GM21423 (cell line): ENCODE measurements at regions not wholly inside any gene's neighbourhood (a gene's known extent, or its start where the extent isn't known, plus 50 kb on each side); places are given as distances from the start of the nearest gene placed in this dataset.

Experiments used
- ATAC-seq: cut with Tn5 transposase; IDR thresholded peaks from one replicate; pipeline ENCODE4 v1.9.1; 2021; ENCODE audit warnings: mild to moderate bottlenecking, moderate library complexity; ENCODE audit not compliant: unreplicated experiment

DNA sequence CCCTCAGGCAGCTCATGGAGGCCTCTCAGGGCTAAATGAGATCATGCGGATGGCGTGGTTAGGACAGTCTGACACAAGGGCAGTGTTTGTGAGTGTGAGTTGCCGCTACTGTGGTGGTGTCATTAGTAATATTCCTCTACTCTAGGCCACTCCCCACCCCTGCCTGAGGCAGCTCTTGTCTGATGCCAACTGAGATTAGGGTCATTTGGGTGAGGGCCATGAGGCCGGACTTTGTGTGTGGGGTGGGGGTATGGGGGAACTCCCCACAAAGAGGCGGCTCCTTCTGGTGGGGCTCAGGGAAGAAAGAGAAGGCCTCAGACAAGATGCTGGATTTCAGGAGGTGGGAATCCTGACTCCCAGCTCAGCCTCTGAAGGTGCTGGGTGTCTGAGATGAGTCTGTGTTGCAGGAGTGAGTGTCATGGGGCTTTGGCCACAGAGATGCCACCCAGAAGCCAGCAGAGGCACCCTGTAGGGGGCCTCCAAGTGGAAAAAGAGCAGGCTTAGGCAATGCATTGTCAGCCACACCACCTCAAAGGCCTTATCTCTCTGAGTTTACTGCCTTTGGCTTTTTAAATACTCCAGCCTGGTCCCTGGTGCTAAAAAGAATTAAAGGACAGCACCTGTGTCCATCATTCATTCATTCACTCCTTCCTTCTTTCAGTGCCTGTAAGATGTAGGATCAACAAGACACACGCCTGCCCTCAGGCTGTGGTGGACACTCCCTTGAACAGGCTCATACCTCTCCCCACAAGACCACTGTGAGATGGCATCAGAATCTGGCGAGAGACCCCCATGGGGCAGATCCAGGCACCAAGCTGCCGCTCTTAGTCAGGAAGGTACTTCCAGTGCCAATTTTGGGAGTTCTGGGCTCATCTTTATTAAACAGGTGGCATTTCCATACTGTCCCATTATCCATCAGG lies 175.2 kb downstream of the MRPL14 start:
- no peak for ATAC-seq

DNA sequence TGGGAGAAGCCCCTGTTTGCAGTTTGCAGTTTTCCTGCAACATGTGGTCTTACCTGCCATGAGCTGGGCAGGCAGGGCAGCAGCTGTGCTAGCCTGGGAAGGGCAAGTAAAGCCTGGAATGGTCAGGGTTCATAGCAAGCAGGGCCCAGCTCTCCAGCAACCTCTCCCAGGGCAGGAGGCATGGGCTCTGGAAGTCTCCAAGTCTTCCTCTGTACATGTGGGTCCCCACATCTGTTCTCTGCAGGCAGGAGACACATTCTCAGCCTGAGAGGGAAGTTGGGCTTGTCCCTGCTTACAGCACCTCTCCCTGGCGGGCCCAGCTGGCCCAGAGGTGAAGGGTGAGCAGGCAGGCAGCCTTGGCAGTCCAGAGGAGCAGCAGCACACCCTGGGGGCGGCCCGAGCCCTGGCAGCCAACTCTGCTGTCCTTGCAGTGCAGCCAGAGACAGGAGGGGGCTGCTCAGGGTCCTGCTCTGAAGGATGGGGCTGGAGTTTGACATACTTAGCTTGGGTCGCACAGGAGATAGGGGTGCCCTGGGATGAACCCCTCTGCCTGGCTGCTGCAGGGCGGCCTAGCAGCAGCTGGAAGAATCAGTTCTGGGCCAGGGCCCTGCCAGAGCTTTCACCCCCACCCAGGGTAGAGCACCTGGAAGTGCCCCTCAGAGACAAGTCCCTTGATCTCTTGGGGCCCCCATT lies 176.0 kb downstream of the MRPL14 start:
- ATAC-seq: no peak

DNA sequence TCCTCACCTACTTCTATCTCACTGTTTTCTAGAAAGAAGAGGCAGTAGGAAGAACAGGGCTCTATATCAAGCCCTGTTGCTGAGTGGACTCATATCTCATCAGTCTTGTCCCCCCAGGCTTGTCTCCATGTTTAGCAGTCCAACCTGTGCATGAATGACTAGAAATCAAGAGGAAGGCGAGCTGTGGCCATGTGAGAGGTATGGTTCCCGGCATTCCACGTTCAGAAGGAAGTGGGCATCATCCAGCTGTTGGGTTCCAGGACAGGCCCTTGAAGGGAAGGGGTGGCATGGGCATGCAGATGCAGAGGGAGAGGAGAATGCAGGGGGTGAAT lies 176.6 kb downstream of the MRPL14 start:
- ATAC-seq: no peak

DNA sequence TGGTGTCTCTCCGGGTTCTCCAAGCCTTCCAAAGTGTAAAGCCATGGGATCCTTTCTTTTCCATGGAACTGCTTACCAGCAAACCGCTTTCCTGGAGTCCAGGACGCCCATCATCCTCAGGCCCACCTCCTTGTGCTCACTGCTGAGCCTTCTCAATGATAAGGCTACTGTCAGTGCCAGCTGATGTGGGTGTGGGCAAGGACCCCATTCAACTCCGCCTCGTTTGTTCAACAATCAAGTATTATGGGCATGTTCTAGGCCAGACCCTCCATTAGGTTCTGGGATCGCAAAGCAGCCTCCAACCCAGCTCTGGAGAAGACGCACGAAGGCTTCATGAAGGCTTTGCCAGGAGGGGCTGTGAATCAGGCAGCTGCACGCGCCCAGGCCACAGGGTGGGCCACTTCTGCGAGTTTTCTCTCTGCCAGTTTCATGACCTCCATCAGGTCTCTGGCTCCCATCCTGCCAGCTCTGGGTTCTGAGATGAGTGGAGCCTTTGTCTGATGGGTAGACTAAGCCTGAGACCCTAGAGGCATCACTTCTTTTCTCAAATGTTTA lies 177.1 kb downstream of the MRPL14 start:
- ATAC-seq: no peak

DNA sequence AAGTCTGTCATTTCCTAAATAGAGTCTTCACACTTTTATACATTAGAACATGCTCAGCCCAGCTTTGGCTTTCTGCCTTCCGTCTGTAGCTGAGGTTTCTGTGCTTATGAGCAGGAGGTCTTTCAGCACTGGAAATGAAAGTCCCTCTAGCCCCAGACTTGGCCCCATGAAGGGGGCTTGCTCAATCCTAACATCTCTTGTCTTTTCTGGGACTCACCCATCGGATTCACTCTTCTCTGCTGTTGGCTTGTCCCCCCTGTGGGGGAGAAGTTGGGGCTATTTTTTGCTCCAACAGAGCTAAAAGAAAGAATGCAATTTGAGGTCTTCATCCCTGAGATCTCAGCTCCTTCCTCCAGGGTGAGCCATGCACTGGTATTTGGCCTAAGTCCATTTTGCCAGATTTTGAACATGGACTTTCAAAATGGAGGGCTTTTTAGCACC lies 177.7 kb downstream of the MRPL14 start:
- no peak for ATAC-seq

DNA sequence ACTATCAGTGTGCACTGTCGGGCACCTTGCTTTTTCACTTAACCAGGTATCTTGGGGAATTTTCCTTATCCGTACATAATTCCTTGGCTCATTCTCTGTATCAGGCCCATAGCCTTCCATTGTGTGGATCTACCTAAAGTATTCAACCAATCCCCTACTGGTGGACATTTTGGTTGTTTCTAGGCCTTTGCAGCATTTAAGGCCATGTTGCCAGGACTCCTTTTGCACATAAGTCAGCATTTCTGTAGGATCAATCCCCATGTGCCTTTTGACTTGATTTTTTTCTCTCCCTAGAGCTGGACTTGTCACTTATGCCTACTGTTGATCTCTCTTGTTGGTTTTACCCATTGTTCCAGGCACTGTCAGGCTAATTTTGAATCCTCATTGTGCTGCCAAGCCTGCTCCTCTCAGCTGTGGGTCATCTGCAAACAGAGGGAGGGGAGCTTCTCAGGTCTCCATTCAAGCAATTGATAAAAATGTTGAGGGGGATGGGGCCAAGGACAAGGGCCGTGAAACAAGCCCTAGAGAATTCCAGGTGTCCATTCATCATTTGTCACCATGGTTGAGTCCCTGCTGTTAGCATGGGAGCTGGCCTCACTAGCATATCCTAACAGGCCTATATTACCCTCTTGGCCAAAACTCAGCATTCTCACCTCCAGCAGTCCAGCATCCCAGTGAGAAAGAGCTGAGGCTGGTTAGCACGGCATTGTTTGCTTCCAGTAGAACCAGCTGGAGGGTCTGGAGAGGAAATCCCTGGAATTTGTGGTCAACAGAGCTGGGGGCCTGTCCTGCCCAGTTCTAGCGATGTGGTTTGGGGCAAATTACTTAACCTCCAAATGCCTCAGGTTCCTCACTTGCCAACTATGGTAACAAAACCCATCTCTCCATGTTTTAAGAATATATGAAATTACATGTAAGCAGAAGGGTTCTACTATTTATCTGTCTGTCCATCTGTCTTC lies 178.4 kb downstream of the MRPL14 start:
- no peak for ATAC-seq

DNA sequence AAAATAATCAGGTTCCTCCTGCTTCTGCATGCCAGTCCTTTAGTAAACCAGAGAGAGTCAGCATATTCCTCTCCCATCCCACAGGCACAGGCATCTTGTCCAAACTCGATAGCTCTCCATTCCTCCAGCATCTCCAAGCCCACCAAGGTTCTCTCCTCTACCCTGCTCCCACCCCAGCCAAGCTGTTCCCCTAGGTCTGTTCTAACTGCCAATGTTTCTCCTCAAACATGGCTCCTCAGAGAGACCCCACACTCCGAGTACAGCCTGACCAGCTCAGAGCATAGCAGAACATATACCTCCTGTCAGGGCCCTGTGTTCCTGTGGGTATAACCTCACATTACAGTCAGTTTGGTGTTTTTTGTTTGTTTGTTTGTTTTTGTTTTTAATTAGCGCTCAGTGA lies 177.8 kb downstream of the VEGFA start:
- no peak for ATAC-seq

DNA sequence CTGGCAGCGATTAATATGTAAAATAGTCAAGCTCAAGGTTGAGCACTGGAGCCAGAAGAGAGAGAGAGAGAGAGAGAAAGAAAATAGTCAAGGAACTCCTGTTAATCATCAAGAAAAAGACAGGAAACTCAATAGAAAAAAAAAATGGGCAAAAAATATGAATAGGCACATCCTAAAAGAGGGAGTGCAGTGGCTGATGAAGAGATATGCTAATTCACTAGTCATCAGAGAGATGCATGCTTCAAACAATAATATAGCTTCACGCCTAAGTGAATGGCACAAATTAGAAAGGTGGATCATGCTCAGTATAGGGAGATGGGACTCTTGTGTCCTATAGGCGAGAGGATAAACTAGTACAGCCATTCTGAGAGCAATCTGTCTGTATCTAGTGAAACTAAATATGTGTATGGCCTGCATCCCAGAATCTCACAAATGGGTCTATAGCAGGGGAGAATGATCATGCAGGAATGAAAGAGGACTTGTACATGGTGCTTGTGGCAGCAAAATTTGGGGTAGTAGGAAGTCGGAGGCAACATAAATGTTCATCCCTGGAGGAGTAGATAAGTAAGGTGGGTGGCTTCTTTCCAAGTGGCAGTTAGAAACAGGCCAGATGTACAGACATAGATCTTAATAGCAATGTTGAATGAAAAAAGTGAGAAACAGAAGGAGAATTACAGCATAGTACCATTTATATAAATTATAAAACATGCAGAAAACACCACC lies 176.8 kb downstream of the VEGFA start:
- no peak for ATAC-seq

DNA sequence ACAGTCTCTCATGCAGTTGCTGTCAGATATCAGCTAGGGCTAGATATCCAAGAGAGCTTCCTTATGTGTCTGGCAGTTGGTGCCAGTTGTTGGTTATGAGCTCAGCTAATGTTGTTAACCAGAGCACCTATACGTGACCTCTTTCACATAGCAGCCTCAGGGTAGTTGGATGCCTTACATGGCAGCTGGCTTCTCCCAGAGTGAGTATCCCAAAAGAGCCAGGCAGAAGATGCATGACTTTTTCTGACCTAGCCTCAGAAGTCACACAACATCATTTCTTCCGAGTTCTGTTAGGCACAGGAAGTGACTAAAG lies 175.7 kb downstream of the VEGFA start:
- ATAC-seq: no peak

DNA sequence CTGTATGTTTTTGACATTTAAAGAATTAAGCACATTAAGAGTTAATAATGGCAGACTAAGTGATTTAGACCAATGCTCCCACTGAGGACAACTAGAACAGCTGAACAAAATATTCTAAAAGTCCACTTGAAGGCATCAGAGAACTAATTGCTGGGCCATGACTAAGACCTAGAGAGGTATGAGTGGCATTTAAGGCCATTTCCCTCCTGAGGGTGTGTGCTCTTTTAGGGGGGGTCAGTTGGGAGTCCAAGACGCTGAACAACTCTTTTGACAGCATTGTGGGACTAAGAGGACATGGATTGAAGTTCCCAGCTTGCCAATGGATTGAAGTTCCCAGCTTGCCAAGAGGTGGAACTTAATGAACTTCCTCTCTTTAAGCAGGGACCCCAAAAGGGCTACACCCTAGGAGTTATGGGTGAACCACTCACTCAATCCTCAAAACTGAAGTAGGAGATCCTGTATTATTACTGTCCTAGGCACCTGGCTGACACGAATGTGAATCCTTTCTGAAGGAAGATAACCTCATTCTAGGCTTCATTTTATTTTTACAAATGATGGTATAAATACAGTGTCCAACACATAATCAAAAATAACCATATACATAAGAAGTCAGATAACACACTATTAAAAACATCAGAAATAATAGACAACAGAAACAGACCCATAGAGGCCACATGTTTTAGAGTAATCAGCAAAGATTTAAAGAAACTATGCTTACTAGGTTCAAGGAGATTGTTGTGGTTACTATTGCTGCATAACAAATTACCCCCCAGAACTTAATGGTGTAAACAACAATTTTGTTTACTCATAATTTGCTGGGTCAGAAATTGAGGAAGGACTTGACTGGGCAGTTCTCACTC lies 175.1 kb downstream of the VEGFA start:
- ATAC-seq: no peak

DNA sequence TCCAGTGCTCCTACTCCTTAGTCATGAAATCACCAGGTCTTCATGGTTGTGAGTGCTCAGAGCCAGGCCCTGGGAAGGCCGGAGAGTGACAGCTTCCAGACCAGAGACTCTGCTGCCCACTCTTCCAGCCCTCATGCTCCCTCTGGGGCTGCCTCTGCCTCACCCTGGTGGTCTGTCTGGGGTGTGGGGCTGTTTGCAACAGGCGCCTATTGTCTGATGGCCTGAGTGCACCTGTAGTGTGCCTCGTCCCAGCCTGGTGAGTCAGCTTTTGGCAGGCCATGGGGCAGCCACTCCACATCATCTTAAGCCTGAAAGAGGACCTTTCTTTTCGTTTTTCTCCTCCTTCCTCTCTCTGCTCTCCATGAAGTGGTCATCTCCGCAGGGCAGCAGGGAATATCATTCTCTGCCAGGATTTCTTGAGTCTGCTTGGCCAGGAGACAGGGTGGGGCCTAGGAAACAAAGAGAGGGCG lies 173.8 kb downstream of the VEGFA start:
- ATAC-seq: no peak

DNA sequence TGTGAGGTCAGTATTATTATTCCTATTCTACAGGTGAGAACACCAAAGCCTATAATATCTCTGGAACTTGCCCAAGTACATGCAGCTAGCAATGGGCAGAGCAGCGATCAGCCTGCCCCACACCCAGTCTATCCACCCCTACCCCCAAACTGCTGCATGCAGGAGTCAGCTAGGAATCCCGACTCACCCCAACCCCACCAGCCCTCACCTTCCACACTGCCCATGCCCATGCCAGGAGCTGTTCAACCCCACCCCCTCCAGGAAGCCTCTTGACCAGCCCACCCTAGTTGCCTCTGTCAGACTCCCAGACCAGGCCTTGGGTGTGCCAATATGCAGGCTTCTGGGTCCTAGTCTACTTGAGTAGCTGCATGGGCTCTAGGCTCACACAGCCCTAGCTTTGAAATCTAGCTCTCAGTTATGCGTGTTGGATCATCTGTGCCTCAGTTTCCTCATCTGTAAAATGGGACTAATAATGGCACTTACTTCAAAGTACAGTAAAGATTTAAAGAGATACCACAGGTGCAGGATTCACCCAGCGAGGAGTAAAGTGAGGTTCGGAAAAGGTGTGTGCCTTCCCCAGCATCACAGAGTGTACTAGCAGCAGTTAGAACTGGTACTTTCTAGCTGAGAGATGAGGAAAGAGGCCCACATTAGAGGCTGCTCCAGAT lies 173.2 kb downstream of the VEGFA start:
- ATAC-seq: no peak

DNA sequence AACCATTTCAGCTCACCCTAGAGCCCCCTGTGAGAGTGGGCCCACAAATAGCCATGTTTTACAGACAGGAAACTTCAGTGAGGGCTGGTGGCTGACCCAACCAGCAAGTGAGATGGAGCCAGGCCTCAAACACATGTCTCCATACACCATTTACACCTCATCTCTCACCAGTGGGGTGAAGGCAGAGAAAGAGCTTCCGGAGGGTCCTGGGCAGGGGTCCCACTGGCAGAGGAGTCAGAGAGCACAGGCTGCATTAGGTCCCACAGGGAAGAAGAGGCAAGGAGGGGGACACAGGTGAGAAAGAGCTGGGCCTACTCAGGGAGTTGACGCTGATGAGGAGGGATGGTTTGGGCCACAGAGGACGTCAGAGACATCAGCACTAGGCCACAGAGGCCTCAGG lies 172.6 kb downstream of the VEGFA start:
- ATAC-seq: no peak

DNA sequence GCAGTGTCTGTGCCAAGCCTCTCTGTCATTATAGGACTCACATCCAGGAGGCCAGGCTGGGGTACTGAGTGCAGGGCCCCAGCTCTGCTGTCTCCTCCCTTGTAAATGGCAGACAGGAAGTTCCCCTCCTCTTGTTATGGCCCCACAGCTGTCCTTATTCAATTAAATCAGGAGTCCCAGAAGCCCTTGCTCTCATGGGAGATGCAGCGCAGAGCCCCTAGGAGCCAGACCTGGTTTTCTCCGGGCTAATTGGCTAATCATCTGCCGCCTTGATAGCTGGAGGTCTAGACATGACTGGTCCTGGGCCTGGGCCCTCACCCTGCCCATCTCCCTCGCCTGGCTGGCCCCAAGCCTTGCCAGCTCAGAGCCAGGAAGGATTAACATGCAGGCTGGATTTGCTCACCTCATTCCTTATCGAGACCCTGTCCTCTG lies 172.0 kb downstream of the VEGFA start:
- ATAC-seq: no peak

DNA sequence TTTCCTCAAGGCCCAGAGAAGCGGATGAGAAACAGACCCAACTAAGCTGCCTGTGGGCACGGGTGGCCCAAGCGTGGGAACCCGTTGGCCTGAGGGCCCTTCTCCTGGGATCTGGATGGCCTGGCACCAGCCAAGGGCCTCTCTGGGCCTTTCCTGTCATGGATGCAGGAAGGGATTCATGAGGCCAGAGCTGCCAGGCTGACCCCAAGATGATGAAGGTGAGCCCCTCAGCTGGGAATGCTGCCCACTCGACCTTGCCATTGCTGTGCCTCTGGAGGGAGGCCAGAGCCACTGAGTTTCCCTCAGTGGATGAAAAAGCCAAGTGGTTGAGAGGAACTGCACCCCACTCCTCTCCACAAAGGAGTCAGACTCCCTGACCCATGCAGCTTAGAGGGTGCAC lies 171.2 kb downstream of the VEGFA start:
- ATAC-seq: no peak

DNA sequence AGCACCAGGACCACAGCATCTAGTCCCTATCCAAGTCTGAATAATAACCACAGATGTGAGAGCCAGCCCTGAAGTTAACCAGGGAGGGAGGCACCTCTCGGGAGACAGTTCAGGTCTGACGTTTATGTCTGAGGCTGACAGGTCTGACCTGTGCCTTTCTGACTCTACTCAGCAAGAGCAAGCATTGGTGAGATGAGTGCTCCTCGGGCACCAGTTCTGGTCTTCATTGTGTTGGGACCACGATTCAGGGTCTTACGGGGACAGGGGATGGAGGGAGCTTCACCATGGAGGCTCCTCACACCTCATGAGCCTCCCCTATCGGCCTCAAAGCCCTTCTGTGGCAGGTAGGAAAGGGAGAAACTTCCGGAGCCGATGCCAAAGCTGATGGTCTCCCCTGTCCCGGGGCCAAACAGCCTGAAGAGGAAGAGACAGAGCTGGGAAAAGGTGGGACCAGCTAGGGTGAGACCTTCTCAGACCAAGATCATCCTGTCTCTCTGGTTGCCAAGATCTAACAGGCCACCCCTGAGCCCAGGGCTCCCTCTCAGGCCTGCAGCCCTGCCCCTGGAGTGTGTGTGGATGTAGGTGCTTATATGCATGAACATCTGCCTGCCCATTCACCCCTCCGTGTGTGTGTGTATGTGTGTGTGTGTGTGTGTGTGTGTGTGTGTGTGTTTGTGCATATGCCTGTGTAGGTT lies 170.5 kb downstream of the VEGFA start:
- no peak for ATAC-seq

DNA sequence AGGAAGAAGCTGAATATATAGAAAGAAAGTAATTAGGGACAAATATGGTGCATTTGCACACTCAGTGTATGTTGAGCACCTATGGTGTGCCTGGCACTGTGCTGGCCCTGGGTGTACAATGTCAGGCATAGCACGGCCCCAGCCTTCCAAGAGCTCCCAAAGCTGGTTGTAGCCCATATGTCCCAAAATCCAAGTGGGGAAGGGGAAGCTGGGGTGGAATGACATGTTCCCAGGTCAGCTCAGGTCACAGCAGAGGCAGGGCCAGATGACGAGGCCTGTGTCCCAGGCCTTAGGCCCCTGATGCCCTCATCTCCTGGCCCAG lies 170.0 kb downstream of the VEGFA start:
- no peak for ATAC-seq

DNA sequence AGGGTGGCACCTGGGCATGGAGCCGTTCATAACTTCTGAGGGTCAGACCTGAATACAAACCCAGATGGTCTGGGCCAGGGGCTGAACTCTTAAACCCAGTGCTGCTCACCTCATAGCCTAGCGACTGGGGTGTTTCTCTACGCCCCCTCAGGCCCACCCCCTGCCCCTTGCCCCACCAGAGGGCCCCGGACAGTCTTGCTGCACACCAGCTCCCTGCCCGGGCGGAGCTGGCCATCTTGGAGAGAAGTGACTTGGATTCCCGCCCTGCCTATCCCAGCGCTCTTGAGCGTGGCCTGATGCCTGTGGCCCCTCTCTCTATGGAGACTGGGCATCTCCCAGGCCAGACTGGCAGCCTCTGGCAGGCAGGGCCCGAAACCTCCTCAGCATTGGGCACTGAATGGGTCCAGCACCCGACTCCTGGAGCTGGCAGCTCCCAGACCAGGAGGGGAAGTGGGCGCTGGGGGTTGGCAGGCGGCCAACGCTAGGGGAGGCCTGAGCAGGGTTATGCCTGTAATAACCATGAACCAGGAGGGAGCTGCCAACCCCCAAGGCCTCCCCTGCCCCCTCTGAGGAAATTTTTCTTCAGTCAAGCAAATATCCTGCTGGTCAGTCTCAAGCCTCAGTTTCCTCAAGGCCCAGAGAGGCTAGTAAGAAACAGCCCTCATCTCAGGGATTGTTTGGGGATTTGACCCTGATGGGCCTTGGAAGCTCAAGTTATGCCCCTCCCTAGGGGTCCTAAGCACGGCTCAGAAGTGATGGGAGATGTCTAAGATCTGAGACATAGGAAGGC lies 169.5 kb downstream of the VEGFA start:
- no peak for ATAC-seq
